ENCODE measurements at regions not wholly inside any gene's neighbourhood (a gene's known extent, or its start where the extent isn't known, plus 50 kb on each side); places are given as distances from the start of the nearest gene placed in this dataset.

DNA sequence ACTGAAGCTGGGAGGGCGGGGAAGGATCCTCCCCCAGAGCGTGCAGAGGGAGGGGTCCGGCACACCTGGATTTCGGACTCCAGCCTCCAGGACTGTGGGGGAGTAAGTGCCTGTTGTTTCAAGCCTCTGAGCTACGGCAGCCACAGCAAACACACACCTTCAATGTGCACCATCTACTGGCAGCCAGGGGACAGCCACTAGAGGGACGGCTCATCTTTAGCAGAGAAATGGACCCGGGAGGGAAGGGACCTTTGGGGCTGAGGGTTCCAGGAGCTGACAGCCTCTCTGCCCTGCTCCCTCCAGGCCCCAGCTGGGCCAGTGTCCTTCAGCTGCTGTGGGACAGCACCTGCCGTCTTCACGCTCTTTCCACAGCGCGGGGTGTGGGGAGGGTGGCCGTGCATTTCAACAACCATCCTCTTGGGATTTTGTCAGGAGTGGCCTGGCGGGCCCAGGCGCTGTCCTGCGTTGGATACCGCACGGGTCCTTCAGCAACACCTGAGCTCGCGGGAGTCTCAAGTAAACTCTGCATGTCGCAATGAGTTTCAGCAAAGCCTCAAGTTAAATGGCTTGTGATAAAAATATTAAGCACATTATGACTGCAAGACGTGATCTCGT is 209.2 kb upstream of the C14orf180 start:
- no peak for DNase-seq (ENCODE audit: low read depth)

DNA sequence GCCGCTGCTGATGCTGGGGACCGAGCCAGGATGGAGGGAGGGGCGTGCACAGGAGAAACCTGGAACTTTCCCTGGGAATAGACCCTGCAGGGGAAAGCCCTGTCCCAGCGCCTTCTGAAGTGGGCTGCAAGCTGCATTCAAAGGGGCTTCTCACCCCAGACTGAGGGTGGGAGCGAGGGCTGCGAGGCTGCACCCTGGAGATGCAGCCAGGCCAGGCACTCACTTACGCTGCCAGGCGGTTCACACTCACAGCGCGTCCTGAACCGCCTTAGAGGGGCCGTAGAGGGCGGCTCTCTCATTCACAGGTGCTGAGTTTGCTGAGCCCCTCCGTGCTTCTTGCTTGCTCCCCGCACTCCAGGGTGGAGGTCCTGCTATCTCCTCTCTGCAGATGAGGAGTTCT is 208.5 kb upstream of the C14orf180 start:
- DNase-seq (ENCODE audit: low read depth) = no peak

DNA sequence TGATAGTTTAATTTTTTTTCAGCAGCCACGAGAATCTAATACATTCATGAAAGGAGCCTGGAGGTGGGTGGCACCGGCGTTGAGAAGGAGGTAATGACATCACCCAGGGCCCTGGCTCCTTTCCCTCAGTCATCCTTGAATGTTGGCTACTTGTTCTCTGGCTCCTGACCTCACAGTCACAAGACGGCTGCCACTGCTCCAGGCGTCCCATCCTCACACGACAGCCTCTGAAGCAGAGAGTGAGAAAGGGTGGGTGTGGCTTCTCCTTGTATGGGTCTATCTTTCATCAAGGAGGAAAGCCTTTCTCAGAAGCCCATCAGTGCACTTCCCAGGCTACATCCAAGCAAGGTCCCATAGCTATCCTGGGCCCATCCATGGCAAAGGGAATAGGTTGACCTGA is 207.6 kb upstream of the C14orf180 start:
- DNase-seq (ENCODE audit: low read depth) = no peak

DNA sequence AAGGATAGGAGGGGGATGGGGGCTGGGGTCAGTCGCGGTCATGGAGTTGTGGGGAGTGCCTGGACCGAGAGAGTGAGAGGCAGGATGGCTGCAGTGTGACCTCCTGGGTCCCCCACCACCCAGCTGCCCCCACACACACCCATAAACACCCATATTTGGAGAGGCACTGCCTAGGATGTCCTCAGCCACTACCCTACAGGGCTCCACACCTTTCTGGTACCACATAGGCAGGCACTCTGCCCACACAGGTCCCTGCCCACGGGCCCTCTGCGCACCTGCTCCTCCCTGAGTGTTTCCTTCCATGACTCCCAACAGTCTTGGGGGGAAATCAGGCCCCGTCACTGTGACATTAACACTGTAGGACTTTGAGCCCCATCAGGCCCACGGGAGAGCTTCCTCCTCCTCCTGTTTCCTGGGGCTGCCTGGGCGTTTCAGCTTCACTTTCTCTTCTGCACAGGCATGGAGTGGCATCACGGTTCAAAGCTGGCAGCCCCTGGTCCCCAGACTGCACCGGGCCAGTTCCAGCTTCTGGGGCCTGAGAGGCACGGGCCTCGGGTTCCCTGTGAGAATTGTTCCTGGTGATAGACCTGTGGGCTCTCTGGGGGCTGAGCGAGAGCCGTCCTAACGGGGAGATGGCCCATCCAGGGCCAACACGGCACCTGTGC is 207.0 kb upstream of the C14orf180 start:
- no peak for DNase-seq (ENCODE audit: low read depth)

DNA sequence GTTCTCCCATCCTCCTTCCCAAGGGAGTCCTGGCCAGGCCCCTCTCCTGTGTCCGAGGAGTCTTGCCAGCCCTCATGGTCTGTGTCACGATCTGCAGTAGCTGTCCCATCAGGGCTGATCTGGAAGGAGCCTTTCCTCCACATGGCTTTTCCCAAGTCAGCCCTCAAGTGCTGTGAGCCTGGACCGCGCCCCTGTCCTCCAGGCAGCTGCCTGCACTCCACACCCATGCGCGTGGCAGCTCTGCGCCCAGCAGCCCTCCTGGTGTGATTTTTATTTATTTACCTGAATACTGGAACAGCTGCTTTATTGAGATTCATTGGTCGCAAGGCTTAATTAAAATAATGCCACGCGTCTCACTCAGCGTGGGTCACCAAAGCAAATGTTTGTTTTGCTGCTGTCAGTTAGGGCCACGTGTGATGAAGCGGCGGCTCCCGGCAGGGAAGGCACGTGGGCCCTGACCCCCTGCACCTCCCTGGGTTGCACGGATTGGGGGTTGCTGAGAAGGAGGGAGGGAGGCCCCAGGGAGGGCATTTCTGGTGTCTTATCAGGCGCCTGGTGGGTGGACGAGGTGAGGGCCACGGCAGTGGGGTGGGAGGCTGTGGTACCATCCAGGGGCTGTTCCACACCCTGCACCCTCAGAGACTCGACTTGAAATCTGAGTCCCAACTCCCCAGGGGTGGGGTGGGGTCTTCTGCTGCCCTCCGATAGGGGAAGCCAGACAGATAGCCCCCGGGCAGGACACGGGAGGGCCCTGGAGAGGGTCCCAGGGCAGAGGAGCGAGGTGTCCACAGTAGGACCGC is 206.3 kb upstream of the C14orf180 start:
- no peak for DNase-seq (ENCODE audit: low read depth)

DNA sequence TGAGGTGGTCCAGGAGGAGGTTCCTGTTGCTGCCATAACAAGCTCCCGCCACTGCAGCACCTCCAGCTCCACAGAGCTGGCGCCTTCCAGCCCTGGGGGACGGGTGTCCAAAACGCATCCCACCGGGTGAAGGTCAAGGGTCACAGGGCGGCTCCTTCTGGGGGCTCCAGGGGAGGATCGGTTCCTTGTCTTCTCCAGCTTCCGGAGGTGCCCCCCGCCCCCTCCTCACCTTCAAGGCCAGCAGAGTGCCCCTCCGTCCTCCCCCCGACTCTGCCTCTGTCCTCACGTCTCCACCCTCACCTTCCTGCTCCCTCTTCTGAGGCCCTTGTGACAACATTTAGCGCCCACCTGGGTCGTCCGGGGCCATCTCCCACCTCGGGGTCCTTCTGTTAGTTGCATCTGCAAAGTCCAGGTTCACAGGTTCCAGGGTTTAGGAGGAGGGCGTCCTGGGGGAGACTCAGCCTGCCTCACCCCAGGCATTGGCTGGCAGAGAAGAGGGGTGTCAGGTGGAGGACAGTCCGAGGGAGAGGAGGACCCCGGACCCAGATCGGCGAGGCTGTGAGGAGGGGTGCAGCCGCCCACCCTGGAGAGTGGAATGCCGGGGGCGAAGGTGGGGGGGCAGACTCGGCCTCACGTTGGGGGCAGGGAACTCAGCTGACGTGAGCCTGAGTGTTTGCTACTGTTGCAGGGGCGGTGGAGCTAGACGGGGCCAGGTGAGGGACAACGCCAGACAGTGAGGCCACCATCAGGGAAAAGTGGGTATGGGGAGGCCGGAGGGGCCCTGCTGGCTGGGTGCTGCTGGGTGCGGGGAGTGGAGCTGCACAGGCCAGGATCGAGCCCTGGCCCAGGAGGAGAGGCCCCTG is 205.5 kb upstream of the C14orf180 start:
- DNase-seq (ENCODE audit: low read depth) = no peak

DNA sequence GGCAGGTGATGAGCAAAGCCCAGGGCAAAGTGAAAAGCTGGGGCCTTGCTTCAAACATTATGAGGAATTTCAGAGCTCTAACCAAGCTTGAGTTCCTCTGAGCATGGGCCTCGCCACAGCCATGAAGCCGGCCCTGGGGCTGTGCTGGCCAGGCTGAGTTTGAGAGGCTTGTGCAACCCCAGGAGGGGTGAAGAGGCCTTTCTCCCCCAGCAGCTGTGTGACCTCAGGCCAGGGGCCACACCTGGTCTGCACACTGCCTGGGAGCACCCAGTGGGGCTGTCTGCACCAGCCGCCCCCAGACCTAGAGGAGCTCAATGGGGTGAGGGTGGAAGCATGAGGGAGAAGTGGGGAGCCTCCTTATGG is 204.9 kb upstream of the C14orf180 start:
- DNase-seq (ENCODE audit: low read depth) = no peak

DNA sequence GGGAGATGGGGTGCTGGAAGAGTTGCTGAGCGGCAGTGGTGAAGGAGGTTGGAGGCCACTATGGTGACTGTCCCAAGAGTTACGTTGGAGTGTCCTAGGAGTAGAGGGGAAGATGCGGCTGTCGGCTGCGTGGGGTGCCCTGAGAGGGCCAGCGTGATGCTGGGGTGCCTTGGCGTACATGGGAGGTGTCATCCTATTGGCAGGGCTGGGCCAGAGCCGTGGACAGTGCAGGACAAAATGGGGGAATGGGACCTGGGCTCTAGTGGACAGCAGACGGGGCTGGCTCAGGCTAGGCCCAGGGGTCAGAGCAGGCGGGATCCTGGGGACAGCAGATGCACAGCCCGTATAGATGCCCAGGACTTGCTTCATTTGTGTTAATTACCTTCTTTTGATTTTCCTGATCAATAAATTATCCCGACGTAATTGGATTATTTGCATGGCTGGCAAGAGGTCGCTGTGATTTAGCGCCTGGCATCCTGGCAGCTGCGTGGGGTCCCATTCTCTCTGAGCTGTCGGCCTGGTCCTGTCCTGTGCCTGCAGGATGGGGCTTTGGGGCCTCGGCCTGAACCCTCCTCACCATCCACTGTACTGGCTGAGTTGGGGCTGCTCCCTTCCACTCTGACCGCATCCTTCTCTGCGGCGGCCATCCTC is 203.9 kb upstream of the C14orf180 start:
- no peak for DNase-seq (ENCODE audit: low read depth)

DNA sequence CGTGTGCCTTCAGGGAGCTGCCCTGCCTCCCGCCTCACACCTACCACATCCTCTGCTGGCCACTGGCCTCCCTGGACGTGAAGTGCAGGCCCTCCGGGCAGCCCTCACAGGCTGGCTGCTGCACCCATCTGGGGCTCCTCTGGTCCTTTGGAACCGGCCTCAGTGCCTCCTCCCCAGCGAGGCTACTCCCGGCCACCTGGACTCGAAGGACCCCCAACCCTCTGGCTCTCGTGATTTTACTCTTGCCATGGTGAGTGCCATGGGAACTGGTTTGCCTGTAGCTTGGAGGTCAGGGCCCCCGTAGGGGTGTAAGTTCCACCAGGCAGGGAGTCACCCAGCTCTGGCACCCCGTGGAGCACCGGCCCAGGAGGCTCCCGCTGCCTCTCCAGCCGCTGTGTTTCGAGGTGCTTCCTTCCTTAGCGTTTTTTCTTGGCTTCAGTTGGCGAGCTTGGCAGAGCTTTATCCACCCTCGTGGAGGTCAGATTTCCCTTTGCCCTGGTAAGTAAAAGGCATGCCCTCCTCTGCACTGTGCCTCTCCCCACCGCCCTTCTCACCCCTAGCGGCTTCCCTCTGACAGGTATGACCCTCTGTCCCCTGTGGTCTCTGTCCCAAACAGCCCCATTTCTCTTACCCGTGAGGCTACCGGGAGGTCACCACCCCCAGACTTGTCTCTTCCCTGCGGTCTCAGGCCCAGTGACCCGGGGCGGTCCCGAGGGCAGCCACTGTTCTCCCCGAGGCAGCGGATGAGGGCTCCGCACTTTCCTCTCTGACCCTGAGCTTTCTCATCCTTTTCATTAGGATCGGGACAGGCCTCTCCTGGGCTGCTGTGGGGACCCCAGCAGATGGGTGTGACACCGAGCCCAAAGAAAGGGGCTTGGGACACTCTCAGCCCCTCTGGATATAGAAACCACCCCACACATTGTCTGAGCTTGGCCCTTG is 203.1 kb upstream of the C14orf180 start:
- DNase-seq (ENCODE audit: low read depth) = no peak

DNA sequence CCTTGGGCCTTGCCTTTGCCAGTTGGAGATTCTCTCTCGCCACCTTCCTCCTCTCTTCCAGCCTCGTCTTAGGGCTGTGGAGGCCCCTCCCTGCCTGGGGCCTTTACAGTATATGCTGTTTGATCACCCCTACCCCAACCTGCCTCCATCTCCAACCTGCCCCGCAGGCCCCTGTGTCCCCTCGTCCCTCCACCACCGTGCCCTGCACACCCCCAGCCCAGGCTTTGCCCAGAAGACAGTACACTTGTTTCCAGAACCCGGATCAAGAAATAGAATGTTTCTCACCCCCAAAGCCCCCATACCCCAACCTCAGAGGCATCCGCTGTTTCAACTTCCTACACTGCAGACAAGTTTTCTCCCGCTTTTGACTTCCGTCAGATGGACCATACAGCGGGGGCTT is 202.3 kb upstream of the C14orf180 start:
- no peak for DNase-seq (ENCODE audit: low read depth)

DNA sequence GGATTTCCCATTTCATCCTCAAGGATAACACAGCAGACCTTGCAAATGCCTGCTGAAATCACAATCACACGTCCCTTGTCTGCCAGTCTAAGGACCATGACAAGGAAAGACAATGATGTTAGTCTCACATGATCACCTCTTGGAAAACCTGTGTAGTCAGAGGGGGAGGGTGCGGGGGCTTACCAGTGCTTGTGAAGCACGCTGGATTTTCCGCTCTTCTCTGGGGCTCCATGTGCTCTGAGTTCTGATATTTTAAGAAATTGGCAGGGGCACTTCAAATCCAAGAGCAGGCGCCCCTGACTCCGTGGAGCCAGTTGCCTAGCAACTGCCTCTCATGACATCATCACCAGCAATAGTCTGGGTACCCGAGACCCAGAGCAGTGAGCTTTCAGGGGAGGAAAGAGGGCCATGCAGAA is 200.9 kb upstream of the C14orf180 start:
- no peak for DNase-seq (ENCODE audit: low read depth)

DNA sequence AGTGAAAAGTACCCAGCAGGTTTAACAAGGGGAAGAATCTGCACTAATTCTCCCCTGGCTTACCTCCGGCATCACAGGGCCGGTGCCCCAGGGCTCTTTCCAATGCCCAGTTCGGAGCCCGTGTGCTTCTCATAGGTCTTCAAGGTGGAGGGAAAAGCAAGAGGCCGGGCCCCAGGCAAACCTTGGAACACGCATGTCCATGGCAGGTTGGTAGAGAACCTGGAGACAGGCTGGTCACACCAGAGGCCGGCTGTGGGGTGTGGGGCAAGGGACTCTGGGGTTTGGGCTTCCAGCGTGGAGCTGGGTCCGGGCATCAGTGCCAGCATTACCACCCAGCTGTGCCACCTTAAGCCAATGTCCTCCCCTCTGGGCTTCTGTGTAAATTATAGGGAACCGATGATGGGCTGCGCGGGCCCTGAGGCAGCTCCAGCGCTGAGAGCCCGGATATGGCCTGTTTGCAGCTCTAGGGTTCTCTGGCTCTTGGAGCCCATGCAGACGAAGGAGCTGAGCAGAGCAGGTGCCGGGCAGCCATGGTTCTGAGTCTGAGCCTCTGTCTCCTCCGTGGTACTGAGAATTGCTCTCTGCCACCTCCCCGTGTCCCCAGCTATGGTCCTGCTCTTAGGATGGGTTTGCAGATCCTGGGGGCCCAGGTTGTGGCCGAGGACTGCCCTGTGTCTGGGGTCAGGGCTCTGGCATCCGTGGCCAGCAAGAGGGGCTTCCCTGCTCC is 197.0 kb upstream of the C14orf180 start:
- DNase-seq (ENCODE audit: low read depth) = no peak

DNA sequence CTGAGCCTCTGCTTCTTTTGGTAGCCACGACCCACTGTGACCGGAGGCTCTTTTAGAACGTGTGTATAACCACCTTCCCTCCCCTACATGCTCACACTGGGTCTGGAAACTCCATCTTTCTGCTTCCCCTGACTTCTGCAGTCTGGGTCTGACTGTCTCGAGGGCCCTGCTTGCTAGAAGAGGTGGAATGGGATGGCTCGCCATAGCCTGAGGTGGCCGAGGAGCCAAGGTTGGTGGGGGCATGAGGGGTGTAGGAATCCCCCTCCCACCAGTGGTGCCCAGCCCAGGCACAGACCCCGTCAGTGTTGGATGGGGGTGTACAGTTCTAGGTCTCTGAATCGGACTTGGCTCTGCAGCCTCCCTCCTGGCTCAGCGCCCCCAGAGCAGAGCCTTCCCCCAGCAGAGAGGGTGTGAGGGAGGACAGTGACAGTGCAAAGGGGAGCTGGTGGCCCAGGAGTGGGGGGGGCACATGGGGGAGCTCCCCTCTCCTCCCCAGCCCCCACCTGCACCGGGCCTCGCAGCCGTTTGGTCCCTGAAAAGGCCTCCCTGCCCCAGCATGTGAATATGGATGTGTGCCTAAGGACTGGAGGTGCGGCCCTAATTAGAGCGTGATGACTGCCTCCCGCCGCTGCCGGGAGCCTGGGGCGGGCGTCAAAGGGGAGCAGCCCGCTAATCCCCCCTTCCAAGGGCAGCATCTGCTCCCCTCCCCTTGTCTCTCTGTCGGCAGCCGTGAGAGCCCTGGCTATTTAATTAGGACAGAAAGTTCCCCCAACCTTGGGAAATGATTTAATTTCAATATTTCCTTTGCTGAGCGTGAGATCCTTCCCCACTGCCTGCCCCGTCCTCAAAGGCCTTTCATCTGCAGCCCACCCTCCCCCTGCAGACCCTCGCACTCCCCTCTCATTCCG is 196.2 kb upstream of the C14orf180 start:
- DNase-seq (ENCODE audit: low read depth) = no peak

DNA sequence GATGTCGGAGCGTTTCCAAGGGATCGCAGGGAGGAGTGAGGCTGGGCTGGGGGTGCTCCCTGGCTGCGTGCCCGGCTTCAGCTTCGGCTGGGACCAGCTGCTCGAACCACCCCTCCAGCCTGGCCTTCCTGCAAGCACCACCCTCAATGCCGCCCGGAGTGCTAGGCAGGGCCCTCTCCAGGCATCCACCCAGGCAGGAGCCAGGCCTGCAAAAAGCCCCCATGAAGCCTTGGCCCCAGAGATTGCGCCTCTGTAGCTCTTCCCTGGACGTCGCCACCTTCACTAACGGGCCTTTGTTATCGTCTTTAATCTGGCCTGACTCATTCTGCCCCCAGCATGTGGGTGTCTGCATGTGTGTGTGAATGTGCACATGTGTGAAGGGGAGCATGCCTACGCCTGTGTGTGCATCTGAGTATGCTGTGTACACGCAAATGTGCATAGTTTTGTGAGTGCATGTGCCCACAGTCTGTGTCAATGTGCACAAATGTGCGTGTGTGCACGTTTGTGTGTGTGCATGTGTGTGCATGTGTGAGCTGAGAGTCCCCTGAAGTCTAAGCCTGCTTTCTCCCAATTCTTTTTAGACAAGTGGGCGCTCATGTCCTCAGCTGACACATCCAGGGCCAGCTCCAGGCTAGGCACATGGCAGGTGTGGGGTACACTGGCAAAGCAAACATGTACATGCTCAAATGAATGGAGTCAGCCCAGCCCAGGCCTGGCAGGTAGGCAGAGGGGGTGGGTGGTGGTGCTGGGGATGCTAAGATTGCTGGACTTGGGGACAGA is 195.4 kb upstream of the C14orf180 start:
- no peak for DNase-seq (ENCODE audit: low read depth)

DNA sequence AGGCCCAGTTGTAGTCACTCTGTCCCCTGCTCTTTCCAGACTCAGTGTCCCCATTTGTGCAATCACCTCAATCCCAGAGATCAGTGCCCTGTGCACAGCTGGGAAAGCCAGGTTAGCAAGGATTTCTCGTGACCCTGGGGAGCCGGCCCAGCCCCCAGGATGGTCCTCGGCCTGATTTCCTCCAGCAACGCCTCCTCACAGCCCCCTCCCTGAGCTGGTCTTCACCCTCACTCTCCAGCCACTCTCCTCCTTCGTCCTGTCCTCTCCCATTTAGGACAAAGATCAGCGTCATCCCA is 194.8 kb upstream of the C14orf180 start:
- no peak for DNase-seq (ENCODE audit: low read depth)

DNA sequence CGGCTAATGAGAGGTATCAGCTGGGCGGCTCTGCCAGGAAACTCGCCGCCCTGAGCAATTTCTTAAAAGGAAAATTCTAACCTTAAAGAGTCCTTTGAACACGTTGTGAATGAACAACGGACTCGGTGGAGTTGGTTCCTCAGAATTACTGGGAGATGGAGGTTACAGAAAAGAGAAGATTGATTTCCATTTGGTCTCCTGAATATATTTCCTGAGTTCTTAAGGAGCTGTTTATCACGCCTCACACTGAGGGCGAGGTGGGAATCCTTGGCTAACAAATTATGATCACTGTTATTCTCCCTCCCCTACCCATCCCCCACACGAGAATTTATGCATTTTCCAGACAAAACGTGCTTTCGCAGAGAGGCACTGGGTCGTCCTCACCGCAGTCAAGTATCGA is 194.5 kb upstream of the C14orf180 start:
- DNase-seq (ENCODE audit: low read depth) = no peak

DNA sequence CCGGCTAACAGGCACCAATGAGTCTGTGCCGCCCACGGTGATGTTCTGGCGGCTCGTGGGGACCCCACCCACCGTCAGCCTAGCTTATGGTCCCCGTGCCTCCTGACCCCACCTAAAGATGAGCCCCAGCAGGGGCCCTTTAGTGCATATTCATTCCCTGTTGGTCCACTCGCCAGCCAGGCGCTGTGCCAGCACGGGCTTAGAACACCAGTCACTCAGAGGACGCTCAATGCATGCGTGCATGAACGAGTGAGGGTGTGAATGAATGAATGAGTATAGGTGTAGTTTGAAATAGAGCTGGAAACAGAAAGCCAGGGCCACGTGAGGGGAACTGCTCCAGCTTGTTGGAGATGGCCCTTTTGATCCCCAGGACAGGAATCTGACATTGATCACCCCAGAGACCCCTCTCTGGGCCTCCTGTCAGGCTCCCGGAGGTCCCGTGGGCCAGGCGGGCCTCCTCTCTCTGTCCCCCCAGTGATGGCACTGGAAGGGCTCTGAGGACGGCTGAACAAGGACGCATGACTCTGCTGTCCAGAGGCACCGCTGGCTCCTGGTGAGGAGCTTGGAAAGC is 193.9 kb upstream of the C14orf180 start:
- DNase-seq (ENCODE audit: low read depth) = no peak
